GM12891 (cell line): ENCODE measurements at regions not wholly inside any gene's neighbourhood (a gene's known extent, or its start where the extent isn't known, plus 50 kb on each side); places are given as distances from the start of the nearest gene placed in this dataset.

Experiments
- POLR2A ChIP-seq: IDR thresholded peaks from 2 replicates; pipeline ENCODE4 v1.6.1; 2011; ENCODE audit warnings: low read depth, low read length, control low read depth
- POLR2AphosphoS5 ChIP-seq: IDR thresholded peaks from 2 replicates; pipeline ENCODE4 v1.6.1; 2011; ENCODE audit warnings: low read depth, low read length, control low read depth
- SPI1 ChIP-seq: IDR thresholded peaks from 2 replicates; pipeline ENCODE4 v1.6.1; 2011; ENCODE audit warnings: low read depth, low read length, control low read depth
- TAF1 ChIP-seq: IDR thresholded peaks from 2 replicates; pipeline ENCODE4 v1.6.1; 2011; ENCODE audit warnings: low read depth, low read length, control low read depth

DNA sequence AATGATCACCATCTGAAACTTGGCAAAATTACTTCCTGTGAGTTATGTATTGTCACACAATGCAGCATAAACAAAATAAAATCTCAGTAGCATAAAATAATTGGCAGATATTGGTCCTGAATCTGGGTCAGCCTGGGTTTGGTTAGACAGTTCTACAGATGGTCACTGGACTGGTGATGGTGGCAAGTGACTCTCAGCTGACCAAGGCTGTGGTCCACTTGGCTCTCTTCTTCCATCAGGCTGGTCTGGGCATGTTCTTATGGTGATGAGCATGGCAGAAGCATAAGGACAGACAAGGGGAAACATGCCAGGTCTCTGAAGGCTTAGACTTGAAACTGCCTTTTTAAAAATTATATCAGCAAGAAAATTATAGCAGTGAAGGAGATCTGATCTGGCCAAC is 1205.0 kb upstream of the EPHA6 start:
- TF ChIP-seq POLR2A (no peak), POLR2AphosphoS5 (no peak), TAF1 (no peak), SPI1 (no peak)
